Left forelimb (tissue), 1 donor: ENCODE measurements at regions not wholly inside any gene's neighbourhood (a gene's known extent, or its start where the extent isn't known, plus 50 kb on each side); places are given as distances from the start of the nearest gene placed in this dataset.

Experiments used
- DNase-seq: peaks from one replicate; pipeline ENCODE4 v3.0.0-alpha.2; 2018; ENCODE audit warnings: low spot score

DNA sequence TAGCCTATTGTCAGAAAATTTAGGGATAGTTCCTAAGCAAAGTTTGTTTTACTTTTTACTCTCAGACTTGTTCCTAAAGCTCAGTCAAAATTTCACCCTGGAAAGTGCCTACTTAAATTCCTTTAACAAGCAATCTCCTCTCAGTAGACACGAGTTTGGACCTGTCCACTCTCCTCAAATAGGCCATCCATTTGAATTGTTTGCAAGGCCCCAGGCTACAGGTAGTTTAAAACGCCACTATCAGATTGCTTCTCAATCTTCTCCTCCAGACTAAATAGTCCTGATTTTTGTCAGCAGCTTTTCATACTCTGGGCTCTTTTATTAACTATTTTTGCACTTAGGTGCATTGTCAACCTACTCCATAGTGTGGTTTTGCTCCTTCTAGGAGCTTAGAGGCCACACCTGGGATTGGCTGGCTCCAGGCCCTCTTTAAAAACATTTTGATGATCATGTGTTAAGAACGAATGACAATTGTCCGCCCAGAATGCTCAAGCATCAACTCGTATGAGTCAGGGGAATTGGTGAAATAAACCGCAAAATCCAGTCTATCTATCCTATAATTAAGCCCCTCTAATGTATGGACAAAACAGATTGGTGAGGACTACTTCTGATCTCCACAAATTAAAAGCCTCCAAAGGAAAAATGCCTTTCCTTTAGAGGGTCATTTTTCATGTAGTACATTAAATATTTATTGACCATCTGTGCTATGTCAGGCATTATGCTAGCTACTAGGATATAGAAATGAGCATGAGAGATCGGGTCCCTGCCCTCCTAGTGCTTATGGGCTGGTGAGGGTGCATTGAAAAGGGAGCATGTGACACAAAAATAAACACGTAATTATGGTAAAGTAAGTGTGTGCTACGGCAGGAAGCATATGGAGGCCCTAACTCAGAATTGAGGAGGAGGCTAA is 333.8 kb upstream of the TNP1 start:
- DNase-seq, result no peak

- no peak for DNase-seq
Observed at GRCh38 chr2:217192366-217192765, 332.5 kb upstream of the TNP1 start.

- DNase-seq, result no peak
Observed at GRCh38 chr2:217189747-217190146, 329.9 kb upstream of the TNP1 start.

DNA sequence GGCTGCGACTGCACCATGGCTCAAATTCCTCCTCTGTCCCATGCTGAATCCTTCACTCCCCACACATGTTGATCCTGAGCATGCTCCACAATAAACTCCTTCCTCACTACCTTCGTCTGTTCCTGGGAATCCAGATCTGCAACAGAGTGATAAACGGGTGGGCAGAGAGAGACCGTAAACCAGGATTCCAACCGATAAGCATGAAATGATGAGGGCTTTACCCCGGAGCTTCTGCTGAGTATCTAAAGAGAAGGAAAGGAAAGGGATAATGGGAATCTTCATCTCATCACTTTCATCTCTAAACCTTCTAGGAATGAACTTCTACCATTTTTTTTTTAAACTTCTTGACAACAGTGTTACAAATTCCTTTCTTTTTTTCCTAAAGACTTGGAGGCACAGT is 329.3 kb upstream of the TNP1 start:
- no peak for DNase-seq

- DNase-seq, result no peak
Observed at GRCh38 chr2:217186668-217187159, 326.9 kb upstream of the TNP1 start.

- no peak for DNase-seq
Observed at GRCh38 chr2:217186152-217186551, 326.3 kb upstream of the TNP1 start.

- no peak for DNase-seq
Observed at GRCh38 chr2:217185265-217185995, 325.6 kb upstream of the TNP1 start.

DNA sequence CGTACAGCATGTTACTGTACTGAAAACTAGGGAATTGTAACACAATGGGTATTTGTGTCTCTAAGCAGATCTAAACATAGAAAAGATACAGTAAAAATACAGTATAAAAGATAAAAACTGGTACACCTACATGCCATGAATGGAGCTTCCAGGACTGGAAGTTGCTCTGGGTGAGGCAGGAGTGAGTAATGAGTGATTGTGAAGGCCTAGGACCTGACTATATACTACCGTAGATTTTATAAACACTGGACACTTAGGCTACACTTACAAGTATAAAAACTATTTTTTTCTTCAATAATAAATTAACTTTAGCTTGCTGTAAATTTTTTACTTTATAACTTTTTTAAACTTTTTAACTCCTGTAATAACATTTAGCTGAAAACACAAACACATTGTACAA is 324.4 kb upstream of the TNP1 start:
- DNase-seq, result no peak

- no peak for DNase-seq
Observed at GRCh38 chr2:217183471-217183870, 323.6 kb upstream of the TNP1 start.

DNA sequence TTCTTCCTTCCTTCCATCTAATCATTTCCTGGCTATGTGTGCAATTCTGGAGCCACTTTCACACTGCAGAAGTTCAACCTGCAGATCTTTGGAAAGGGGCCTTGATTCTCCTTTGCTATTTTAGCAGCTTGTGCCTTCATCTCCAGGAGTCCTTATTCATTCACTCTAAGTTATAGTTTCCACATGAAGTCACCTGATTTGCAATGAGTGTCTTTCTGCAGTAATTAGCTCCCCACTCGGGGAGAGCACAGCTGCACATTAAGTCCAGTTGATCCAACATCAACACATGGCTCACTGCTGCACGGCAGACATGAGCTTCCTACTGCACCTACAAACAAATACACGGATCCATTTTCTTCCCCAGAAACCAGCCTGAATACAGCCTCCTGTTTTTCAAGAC is 323.1 kb upstream of the TNP1 start:
- DNase-seq, result no peak

GRCh38 chr2:217181512-217181911 is 321.6 kb upstream of the TNP1 start:
- DNase-seq, result no peak

DNA sequence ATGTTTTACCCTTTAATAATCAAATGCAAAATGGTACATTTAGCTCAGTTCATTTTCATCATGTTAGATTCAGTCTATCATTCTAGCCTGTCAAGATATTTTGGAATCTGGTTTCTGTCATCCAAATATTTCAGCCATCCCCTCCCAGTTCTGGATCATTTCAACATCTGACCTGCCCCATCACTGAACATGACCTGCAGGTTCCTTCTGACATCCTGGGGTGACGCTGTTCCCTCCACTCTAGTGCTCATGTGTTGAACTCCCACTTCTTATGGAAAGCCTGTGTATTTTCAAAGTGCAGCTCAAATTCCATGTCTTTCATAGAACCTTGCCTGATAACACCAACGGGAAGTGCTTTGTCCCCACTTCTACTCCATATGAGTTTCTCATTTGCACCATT is 320.0 kb upstream of the TNP1 start:
- no peak for DNase-seq

GRCh38 chr2:217178341-217178740 is 318.5 kb upstream of the TNP1 start:
- DNase-seq, result no peak

GRCh38 chr2:217177720-217178119 is 317.9 kb upstream of the TNP1 start:
- no peak for DNase-seq

- DNase-seq, result no peak
Observed at GRCh38 chr2:217171874-217172273, 312.0 kb upstream of the TNP1 start.

DNA sequence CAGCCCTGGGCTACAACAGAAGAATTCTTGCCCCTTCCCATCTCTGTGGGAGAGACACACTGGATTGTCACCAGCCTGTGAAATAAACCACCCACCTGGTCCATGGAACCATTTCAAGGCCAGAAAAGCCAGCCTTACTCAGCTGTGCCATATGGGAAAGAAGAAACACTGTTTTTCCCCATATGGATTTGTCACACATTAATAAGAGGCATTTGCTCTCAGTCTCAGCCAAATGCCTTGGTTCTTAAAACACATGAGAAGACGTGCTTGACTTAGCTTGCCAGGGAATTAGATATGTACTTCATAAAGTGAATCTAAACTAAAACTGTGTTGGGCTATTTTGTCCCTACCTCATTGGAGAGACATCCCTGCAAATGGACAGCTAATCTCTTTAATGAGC is 308.6 kb upstream of the TNP1 start:
- no peak for DNase-seq

DNA sequence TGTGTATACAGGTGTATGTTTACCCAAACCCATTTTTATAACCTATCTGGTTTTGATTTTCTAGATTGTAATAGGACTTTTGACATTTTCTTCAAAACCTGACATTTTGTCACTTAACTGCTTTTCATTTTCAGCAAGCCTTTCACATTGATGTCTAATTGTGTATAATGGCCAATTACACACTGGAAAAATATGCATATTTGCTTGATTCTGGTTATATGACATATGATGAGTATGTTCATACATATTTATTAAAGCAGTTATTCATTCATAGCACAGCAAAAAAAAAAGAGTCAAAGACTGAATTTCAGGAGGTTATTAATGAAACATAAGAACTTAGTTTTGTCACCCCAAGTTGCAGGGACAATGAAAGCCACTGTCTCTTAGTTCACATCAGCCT is 307.7 kb upstream of the TNP1 start:
- no peak for DNase-seq

DNA sequence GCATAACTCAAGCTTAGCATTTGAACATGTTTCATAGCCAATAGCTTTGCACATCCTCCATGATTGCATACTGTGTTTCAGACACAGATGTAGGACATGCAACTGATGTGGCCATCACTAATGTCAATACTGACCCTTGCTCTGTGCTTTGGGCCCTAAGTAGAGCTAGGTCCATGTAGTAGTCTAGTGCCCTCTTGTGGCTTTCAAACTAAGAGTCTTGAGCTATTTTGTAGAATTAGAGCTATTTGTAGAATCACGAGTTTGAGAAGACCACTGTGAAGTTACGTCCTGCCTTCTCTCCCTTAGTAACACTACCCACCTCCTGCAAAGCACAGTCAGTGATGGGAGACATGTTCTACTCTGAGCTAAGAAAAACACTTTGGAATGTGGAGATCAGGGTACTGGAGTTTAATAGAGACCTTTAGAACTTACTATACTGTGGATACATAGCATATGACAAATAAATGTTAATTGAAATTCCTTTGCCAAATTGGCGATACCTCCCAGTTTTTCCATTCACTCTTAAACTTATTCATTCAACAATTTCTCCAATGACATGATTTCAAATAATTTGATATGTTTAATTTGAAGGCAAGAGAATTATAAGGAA is 306.5 kb upstream of the TNP1 start:
- no peak for DNase-seq

GRCh38 chr2:217165547-217165946 is 305.7 kb upstream of the TNP1 start:
- no peak for DNase-seq

GRCh38 chr2:217163987-217164386 is 304.1 kb upstream of the TNP1 start:
- DNase-seq, result no peak

- no peak for DNase-seq
Observed at GRCh38 chr2:217162533-217162932, 302.7 kb upstream of the TNP1 start.
